DND-41 (cell line): ENCODE measurements at regions not wholly inside any gene's neighbourhood (a gene's known extent, or its start where the extent isn't known, plus 50 kb on each side); places are given as distances from the start of the nearest gene placed in this dataset.

Experiments used
- ATAC-seq: fragments of 200-7000 bp; cut with Tn5 transposase; 3 replicates; pipeline ENCODE4 v1.9.1; 2021; ENCODE audit warnings: low read depth; ENCODE audit not compliant: insufficient read depth
- DNase-seq: peaks from one replicate; pipeline ENCODE4 v3.0.0-alpha.2; 2020
- H2AFZ ChIP-seq: 2 replicates; pipeline ENCODE4 v1.6.0; 2012; ENCODE audit warnings: low read depth, low read length
- H3K27ac ChIP-seq: 2 replicates; pipeline ENCODE4 v1.5.1; 2012; ENCODE audit warnings: low read length, inconsistent platforms
- H3K27me3 ChIP-seq: fragments of 200-600 bp; sonication (generic); 2 replicates; pipeline ENCODE4 v1.6.0; 2012; ENCODE audit warnings: low read length, mild to moderate bottlenecking, inconsistent platforms; ENCODE audit not compliant: insufficient read depth, poor library complexity
- H3K36me3 ChIP-seq: 2 replicates; pipeline ENCODE4 v1.5.1; 2012; ENCODE audit warnings: low read length, inconsistent platforms; ENCODE audit not compliant: insufficient read depth
- H3K4me1 ChIP-seq: 2 replicates; pipeline ENCODE4 v1.5.1; 2012; ENCODE audit warnings: mild to moderate bottlenecking, low read length; ENCODE audit not compliant: insufficient read depth
- H3K4me2 ChIP-seq: 2 replicates; pipeline ENCODE4 v1.6.0; 2012; ENCODE audit warnings: mild to moderate bottlenecking, moderate library complexity, low read length, inconsistent platforms; ENCODE audit not compliant: insufficient read depth
- H3K4me3 ChIP-seq, 2 experiments: fragments of 200-600 bp in 1 of 2; shearing (Covaris generic) in 1 of 2; 2 replicates each; pipeline ENCODE4 v1.5.1; 2012 to 2016; ENCODE audit warnings: inconsistent platforms in 2 of 2, low read length in 2 of 2, mild to moderate bottlenecking in 2 of 2, low read depth in 1 of 2, moderate library complexity in 1 of 2
- H3K79me2 ChIP-seq: 2 replicates; pipeline ENCODE4 v1.6.0; 2012; ENCODE audit warnings: low read length, inconsistent platforms; ENCODE audit not compliant: insufficient read depth
- H3K9ac ChIP-seq: 2 replicates; pipeline ENCODE4 v1.6.0; 2012; ENCODE audit warnings: low read depth, mild to moderate bottlenecking, inconsistent platforms, low read length, moderate library complexity
- H3K9me3 ChIP-seq: 2 replicates; pipeline ENCODE4 v1.5.1; 2012; ENCODE audit warnings: low read length, moderate library complexity, mild to moderate bottlenecking, inconsistent platforms; ENCODE audit not compliant: insufficient read depth, severe bottlenecking
- H4K20me1 ChIP-seq: 2 replicates; pipeline ENCODE4 v1.6.0; 2012; ENCODE audit warnings: low read length; ENCODE audit not compliant: insufficient read depth
- CTCF ChIP-seq: IDR thresholded peaks from 2 replicates; pipeline ENCODE4 v1.5.1; 2012; ENCODE audit warnings: borderline replicate concordance, low read length, moderate library complexity, mild to moderate bottlenecking; ENCODE audit not compliant: poor library complexity, severe bottlenecking; ENCODE audit errors: extremely low read depth
- EZH2 ChIP-seq: IDR thresholded peaks from 3 replicates; pipeline ENCODE4 v1.6.1; 2012; ENCODE audit warnings: borderline replicate concordance, low read depth, mild to moderate bottlenecking, moderate library complexity, low read length, inconsistent platforms; ENCODE audit not compliant: severe bottlenecking

GRCh38 chr4:3679071-3679825 lies 86.9 kb upstream of the ADRA2C start:
- ATAC-seq, result no peak
- Histone ChIP-seq H3K4me2 (no peak overlapping the region), H4K20me1 (peaks cover 2% of the 10 kb centered on the region; the same call in 1 of the 2 replicates), H3K27ac (no peak overlapping the region), H3K9me3 (no peaks in the 10 kb centered on the region), H3K4me3 (no peak overlapping the region), H3K4me1 (no peaks in the 10 kb centered on the region), H3K79me2 (no peaks in the 10 kb centered on the region), H3K36me3 (no peaks in the 10 kb centered on the region), H3K9ac (no peak overlapping the region), H3K27me3 (peaks cover 3% of the 10 kb centered on the region), H2AFZ (no peak overlapping the region)
- TF ChIP-seq EZH2, result no peak
- TF ChIP-seq CTCF, result no peak
- DNase-seq, result no peak

- TF ChIP-seq CTCF, result no peak
- TF ChIP-seq EZH2, result no peak
- Histone ChIP-seq H3K4me3 (no peak overlapping the region), H3K9me3 (no peaks in the 10 kb centered on the region), H3K27me3 (peaks cover 4% of the 10 kb centered on the region), H2AFZ (no peak overlapping the region), H3K79me2 (no peaks in the 10 kb centered on the region), H3K9ac (no peak overlapping the region), H3K4me2 (no peak overlapping the region), H3K4me1 (no peaks in the 10 kb centered on the region), H3K36me3 (no peaks in the 10 kb centered on the region), H3K27ac (no peak overlapping the region), H4K20me1 (peaks cover 2% of the 10 kb centered on the region; the same call in 1 of the 2 replicates)
- no peak for DNase-seq
- no peak for ATAC-seq
Measured at GRCh38 chr4:3677748-3678070, 88.5 kb upstream of the ADRA2C start.

GRCh38 chr4:3676907-3677747 lies 89.1 kb upstream of the ADRA2C start:
- Histone ChIP-seq H2AFZ (no peak overlapping the region), H4K20me1 (peaks cover 2% of the 10 kb centered on the region; the same call in 1 of the 2 replicates), H3K4me2 (no peak overlapping the region), H3K27me3 (peaks cover 4% of the 10 kb centered on the region), H3K4me1 (no peaks in the 10 kb centered on the region), H3K36me3 (no peaks in the 10 kb centered on the region), H3K4me3 (no peak overlapping the region), H3K27ac (no peak overlapping the region), H3K9me3 (no peaks in the 10 kb centered on the region), H3K79me2 (no peaks in the 10 kb centered on the region), H3K9ac (no peak overlapping the region)
- ATAC-seq, result no peak
- DNase-seq, result no peak
- TF ChIP-seq CTCF, result no peak
- TF ChIP-seq EZH2, result no peak
